Stimulated activated CD4-positive, alpha-beta T cell treated with anti-CD3 and anti-CD28 coated beads, TNF-alpha, amount 100 ng/mL, for 24 hours (primary cell): ENCODE measurements at regions not wholly inside any gene's neighbourhood (a gene's known extent, or its start where the extent isn't known, plus 50 kb on each side); places are given as distances from the start of the nearest gene placed in this dataset.
A peak's percentile ranks its signal among the peaks of the same experiment; 100 is the strongest.

ENCODE experiments used
- DNase-seq, 3 experiments: peaks; one replicate each; pipeline ENCODE4 v3.0.0-alpha.2; 2020; ENCODE audit warnings: low read depth in 3 of 3

DNA sequence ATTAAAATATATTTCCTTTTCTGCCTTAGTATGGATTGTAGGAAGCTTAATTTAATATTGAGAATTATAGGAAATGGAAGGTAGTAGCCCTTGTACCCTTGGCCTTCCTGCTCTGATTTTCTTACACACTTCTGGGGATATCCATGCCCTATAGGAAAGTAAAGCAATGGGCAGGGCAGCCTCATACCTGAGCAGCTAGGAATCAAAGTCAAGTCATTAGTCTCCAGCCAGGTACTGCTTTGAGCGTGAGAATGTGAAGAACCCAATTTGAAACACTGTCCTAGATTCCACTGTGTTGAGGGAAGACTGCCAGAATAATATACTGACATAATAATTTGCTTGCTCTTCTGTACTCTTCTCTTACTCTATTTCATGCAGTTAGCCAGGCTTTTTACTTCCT lies 51.0 kb upstream of the L3MBTL3 start:
- no peak for DNase-seq

DNA sequence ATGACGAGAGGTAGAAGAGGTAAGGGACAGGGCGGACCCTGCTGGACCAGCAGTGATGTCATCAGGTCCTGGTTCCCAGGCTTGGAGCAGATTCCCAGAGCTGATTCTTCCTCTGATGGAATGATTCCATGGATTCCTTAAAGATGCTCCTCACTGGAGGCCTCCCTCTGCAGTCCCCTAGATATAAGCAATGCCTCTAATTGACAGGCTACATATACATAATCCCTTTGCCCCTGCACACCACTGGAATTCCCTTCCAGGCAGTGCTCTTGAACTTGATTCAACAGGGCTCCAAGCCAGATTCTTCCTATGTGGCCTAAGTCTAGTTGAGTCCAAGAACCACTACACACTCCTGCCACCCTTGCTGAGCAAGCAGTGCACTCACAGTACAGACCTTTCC lies 52.3 kb upstream of the L3MBTL3 start:
- no peak for DNase-seq

DNA sequence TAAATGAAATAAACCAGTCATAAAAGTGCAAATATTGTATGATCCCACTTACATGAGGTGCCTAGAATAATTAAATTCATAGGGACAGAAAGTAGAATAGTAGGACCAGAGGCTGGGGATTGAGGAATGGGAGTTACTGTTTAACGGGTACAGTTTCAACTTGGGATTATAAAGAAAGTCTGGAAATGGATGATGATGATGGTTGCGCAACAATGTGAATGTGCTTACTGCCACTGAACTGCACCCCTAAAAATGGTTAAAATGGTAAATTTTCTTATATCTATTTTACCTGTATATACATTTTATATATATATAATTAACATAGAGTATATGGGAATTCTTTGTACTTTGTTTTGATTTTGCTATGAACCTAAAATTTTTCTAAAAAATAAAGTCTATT lies 53.3 kb upstream of the L3MBTL3 start:
- no peak for DNase-seq

DNA sequence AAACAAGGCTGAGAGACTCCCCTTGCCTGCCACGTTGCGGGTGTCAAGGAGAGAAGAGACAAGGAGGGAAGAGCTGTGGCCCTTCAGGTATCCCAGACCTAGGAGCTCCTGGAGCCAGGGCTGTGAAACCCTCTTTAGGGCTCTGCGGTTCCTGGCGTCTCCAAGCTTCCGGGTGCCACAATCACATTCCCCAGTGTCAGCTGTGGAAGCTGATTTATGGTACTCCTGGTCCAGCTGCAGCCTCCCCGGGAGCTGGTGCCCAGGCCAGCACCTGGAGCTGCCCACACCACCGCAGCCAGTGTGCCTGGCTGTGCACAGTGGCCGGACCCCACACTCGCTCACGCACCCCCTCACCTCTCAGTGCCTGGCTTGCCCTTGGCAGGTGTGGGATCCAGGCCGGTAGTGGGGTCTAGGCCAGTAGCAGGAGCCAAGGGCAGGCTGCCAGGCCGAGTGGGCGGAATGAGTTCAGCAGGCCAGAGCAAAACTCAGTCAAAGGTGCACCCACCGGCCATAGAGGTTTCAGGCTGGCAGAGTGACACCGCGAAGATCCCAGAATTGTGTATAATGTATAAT lies 58.9 kb upstream of the L3MBTL3 start:
- no peak for DNase-seq

DNA sequence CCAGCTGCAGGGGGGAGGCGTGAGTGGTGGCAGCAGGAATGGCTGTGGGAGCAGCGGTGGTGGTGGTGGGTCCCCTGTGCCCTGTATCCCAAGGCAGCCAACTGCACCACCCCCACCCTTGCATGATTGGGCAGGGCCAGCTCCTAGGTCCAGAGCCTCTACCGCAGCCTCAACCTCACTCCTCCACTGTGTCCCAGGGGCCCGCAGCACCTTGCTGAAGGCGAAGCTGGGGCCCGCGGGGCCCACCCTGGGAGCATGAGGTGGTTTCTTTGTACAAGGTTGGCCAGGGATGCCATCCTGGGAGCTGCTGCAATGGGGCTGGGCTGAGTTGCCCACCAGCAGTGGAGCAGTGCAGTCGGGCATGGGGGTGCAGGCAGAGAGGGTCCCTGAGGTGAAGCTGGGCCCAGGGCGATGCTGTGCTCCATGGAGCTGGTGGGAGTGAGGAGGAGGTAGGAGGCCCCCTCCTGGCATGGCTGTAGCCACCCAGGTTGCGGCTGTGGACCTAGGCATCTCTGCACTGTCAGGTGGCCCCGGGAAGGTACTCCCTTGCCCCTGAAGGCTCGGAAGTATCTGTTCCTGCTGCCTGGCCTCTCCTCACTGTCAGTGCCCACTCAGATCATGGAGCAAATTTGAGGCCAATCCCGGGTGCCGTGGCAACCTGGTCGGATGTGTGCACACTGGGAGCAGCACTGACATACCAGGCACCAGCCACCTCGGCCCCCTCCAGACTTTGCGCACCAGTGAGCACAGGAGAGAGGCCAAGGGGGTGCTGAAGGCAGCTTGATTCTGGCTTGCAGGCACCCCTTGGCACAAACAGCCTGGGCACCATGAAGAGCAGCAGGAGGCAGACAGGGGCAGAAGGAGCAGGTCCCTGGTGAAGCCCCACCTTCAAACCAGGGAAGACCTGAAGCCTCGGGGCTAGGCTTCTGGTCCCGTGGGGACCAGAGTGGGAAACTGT lies 60.2 kb upstream of the L3MBTL3 start:
- DNase-seq, result no peak

DNA sequence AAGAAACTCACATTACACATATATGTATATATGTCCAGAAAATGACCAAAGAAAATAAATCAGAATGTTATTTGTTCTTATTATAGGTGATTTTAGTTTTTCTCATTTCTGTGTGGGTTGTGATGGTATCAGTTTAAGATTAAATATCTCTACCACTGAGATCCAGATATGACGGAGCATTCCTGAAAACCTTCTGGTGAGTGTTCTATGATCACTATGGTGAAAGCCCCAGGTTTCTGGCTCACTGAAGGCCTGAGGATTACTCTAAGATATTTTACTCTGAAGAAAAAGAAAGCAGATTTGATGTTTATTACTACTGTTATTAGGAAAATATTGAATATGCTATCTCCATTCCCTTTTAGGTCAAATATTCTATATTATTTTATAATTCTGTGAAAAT lies 62.8 kb upstream of the L3MBTL3 start:
- no peak for DNase-seq

DNA sequence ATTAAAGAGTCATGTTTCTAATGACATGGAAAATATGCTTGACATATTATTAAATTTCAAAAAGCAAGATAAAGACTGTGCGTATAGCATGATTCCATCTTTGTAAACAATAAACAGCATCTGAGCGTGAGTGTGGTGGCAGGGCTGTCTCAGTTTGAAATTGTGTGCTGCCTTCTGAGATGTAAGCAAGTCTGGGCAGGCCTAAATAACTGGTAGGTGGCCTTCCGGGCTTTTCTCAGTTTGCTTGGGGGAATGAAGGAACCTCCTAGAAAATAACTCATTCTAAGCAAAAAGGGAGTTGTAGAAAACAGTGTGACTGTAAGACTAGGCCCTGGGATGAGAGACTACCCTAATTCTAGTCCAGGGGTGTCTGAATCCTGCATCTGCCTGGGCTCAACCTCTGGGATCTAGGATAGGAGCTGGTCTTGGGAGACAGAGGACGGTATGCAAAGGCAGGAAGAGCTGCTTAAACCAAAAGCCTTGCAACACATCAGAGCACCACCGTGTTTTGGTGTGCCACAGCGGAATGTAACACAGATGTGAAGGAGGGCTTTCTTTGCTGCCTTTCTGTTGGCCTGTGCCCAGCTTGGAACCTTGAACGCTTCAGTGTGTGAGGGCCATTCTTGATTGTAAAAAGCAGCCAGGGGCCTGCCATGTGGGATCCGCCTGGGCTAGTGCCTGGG lies 63.5 kb upstream of the L3MBTL3 start:
- DNase-seq, result no peak

DNA sequence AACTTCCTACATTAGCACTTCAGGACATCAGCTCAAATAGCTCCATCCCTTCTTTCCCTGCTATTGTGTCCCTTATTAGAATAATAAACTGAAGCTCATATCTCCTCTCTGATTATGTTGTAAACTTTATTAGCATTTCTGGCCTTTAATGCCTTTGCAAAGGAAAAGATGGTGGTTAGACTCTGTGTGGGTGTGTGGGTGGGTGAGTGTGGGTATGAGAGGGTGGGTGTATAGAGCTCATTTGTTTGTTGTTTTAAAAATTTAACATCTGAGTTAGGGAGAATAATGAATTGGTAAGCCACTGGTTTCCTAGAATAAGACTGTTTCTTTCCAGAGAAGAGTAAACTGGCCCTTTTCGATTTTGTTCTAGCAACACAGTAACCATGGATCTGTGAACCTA lies 70.6 kb upstream of the L3MBTL3 start:
- no peak for DNase-seq

DNA sequence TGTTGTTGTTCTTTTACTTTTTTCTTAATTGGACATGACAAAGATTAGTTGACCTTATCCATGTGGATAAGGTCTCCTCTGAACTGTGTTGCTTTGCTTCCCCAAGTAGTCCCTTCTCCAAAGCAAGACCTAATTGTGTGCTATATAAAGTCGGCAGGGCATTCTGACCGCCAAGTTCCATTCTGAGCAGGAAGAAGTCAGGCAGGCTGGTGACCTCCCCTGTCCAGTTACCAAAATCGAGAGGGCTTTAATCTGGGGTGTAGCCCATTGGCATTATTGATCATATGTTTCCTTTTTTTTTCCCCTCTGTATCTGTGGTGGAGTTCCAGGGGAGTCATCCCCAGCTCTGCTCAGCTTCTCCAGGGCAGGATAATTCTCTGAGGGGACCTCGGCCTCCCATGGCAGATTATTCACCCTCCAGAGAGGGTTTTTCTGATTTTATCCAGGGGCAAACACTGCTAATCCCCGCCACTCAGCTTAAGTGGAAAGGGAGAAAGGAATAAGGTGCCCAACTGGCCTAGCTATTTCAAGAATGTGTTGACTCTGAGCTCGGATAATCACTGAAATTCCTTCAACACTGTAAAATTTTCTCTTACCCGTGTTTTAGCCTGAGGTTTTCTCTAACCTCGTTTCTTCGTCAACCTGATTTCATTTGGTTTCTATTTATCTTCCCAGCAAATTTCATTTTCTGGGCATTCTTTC lies 71.8 kb upstream of the L3MBTL3 start:
- no peak for DNase-seq

DNA sequence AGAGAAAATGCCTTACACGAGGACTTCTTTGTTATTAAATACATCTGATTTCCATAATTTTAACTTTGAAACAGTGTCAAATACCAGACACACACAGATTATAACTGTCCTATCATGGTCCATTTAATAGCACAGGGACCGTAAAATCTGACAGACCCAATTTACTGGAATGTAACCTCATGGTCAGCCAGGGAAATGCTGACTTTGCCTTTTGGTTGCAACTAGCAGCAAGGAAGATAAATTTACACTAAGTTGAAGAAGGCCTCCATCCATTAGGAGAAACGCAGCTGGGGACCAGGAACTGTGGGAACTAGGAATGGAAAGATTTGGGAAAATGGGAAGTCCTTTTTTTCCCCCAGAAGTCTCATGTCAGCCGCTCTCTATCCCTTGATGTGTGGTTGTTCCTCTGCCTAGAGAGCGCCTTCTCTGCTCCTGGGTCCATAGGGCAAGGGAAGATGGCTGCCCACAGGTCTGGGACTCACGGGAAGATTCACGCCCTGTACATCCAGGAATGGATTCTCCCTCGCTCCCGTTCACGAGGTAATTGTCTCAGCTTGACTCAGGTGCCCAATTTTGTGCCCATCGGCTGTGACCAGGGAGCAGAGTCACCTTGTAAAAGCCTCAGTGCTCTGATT lies 74.6 kb upstream of the L3MBTL3 start:
- no peak for DNase-seq

DNA sequence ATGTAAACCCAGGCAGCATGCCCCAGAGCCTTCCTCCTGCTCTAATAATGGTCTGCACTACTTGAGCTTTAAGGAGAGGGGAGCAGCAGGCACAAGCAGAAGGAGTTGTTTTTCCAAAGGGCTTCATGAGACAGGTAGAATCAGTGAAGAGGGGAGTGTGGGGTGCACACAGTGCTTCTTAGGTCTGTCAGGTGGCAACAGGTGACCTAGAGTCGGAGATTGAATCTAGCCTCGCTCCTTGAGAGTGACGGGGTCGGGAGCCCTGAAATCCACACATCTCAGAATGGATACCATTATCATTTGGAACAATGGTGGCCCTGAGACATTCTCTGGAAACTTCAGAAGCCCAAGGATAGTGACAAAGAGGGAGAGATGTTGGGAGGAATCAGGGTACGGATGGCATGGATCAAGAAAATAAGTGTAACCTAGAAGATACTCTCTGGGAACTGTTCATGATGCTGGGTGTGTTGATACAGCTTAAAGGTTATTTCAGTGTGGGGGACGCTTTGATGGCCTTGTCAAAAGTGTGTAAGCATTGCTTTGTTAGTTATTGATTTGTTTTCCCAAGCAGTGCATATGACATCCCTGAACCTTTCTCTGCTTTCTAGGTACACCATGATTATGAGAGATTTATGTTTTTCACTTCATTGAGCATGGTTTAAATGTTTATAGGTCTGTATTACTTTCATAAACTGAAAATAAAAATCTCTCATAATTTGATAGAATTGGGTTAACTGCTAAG lies 77.8 kb upstream of the L3MBTL3 start:
- no peak for DNase-seq

DNA sequence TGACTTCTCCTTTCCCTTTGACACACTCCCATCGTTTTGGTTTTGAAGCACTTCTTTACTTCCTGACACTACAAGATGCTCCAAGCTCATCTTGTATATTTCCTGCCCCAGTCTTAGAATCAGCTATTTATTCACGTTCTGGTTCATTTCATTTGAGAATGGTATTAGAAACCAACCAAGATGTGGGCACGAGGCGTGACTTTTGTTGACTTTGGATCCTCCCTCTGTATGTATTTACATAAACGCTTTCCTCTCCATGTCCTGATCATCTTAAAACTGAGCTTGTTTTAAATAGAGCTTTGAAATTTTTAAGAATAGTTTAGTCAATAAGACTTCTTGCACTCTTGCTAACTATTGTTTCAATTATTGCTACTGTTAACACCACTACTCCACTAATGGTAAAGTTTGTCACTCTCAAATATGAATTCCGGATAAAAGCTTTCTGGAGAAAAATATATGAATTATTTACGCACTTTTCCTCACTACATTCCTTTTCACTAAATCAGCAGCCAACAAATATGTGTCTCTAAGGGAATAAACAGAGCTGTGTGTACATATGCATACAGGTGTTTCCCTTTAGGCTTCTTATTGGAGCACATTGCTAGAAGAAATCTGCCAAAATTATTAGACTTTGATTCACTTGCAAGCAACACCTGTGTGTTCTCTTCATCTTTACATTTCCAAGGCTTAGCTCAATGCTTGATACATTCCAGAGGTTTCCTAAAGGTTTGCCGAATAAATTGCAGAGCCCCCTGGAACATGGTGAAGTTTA lies 77.3 kb upstream of the TMEM244 start:
- no peak for DNase-seq

DNA sequence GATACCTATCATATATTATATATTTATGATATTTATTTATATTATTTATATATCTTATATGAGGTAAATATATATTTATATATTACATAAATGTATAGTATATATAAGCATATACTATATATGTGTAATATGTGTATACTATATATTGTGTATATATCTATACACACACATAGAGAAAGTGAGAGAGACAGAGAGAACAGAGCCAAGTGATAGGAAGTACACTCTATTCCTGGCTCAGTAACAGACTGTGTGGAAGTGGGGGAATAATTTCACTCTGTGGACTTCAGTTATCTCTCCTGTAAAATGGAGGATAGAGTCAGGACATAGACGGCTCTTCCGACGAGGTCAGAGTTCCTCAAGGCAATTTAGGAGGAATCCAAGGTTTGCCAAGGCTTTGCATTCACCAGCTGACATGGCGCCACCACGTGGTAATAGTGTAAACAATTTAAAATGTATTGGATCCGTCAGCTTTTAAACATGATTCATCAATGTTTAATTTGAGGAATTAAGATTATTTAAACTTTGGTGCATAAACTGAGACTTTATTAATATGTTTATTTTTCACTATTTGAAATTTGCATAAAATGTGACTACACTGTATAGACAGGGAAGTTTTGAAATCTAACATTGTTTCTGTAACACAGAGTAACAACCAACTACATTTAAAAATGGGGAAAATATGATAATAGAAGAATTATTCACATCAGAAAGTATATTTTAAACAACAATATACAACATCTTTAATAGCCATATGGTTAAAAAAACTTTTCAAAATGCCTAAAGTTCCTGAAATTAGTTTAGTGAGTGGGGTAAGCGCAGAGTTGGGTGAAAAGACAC lies 75.4 kb upstream of the TMEM244 start:
- peak; percentile 5 to 19 (median 18) for DNase-seq

DNA sequence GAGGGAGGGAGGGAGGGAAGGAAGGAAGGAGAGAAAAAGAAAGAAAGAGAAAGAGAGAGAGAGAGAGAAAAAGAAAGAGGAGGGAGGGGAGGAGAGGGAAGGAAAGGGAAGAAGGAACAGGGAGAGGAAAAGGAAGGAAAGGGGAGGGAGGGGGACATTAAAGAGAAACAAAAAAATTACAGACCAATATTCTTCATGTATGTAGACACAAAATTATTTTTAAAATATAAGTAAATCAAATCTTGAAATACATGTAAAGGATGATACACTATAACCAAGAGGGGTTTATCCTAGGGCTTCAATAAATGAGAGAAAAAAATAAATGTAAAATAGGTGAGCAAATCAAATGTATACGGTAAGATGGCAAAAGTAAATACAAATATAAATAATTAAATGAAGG lies 71.2 kb upstream of the TMEM244 start:
- no peak for DNase-seq

DNA sequence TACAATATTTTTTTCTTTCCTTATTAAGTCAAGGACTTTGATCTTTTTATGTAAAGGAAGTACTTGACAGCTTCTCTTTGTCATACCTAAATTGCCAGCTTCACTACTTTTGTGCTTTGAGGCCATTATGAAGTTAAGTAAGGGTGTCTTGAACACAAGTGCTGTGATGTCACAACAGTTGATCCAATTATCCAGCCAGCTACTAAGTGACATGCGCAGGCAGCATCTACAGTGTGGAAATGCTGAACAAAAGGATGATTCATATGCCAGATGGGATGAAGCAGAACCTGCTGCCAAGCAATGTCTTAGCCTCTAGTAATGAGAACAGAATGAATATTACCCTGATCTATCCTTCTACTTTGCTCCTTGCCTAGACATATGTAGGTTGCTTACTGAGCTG lies 68.3 kb upstream of the TMEM244 start:
- DNase-seq, result no peak

DNA sequence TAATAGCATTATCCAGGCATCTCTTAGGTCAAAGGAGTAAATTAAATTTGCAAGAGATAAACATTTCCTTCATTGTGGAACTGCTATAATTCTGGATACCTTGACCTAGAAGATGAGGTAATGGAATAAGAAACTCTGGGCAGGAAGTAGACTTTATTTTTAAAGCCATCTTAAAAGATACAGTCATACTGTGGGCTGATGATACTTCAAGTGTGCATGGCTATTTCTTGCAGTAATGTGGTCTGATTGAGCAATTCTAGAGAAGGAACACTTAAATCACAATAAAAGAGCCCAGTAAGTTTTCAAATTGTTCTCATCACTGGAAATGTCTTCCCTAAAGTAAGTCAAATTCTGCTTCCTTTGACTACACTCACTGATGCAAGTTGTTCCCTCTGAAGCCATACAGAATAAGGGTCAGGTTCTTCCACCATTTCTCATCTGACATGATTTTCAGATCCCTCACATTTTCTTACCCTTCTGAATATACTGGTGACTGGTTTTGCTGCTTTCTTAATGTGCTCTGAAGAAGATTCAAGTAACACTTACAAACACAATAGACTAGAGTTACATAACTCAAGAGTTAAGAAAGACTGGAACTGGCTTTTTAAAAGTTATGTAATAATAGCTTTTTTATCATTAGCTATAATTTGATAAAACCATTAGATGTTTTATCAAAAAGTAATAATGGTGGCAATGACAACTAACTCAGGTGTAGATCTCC lies 62.6 kb upstream of the TMEM244 start:
- no peak for DNase-seq

DNA sequence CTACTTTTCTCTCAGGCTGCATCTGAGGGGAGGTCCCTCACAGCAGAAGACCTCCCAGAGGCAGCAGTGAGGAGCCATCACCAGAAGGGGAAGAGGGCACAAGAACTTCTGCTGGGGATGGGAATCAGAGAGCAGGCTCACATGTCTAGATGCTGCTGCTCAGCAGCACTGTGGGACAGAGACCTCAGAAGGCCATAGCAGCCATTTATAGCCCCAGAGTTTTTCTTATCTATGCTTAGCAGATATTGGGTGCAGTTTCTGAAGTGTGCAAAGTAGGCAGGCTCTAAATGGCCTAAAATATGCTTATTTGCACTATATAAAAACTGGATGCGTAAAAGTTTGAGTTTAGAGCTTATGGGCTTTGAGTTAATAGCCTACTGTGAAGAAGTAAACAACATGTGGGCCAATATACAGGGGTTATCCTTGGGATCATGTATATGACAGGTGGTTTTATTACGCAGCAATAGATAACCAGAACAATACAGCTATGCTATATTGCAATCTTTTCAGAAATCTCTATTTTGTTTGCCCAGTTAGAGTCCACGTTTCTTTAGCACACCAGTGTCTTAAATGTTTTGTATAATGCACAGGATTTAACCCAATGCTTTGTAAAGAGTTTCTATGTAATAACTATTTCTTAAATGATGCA lies 60.2 kb upstream of the TMEM244 start:
- DNase-seq, result no peak
